ENCODE measurements at regions not wholly inside any gene's neighbourhood (a gene's known extent, or its start where the extent isn't known, plus 50 kb on each side); places are given as distances from the start of the nearest gene placed in this dataset.

GRCh38 chr21:41582298-41582840 lies 74.4 kb upstream of the TMPRSS2 start:
- Histone ChIP-seq H3K9ac (no peak overlapping the region), H4K20me1 (ENCODE audit: insufficient read depth) (no peaks in the 10 kb centered on the region), H3K9me2 (no peaks in the 10 kb centered on the region), H3K9me3 (peaks cover 11% of the 10 kb centered on the region; the same call in 1 of the 2 replicates), H3K4me3 (ENCODE audit: low read depth in 2 of 2, low read length in 1 of 2) (no peak overlapping the region), H3K4me1 (ENCODE audit: control insufficient read depth in 1 of 2, insufficient read depth in 2 of 2, low read depth in 1 of 2, low read length in 1 of 2) (no peaks in the 10 kb centered on the region), H3K4me2 (no peak overlapping the region), H3K79me2 (ENCODE audit: insufficient read depth) (no peaks in the 10 kb centered on the region), H3K27me3 (ENCODE audit: insufficient read depth) (no peaks in the 10 kb centered on the region), H3F3A (replicated peaks; ENCODE audit: insufficient read depth) (no peaks in the 10 kb centered on the region), H3K36me3 (replicated peaks in 1 of 2; ENCODE audit: control insufficient read depth in 1 of 2, insufficient read depth in 2 of 2, low read length in 1 of 2) (no peaks in the 10 kb centered on the region), H2AFZ (ENCODE audit: low read depth) (no peak overlapping the region), H3K27ac (ENCODE audit: low read depth in 2 of 2, low read length in 1 of 2) (no peak overlapping the region)
- WGBS (ENCODE audit: low lambda C conversion rate), result 51% methylated on average over 7 of the region's 7 CpGs
- no peak for TF ChIP-seq TAF1 (IDR thresholded peaks at IDR 0.05; ENCODE audit: borderline replicate concordance, low read depth, low read length)
- no peak for TF ChIP-seq RAD21 (IDR thresholded peaks at IDR 0.05; ENCODE audit: low read length)
- no peak for TF ChIP-seq PBX3 (IDR thresholded peaks at IDR 0.05)
- TF ChIP-seq TEAD4 (IDR thresholded peaks at IDR 0.05; ENCODE audit: borderline replicate concordance, insufficient read depth), result no peak
- TF ChIP-seq ZBTB33 (IDR thresholded peaks at IDR 0.05; ENCODE audit: borderline replicate concordance, low read depth), result no peak
- TF ChIP-seq CHD2 (IDR thresholded peaks at IDR 0.05; ENCODE audit: low read length, partially characterized antibody), result no peak
- TF ChIP-seq ELF1 (IDR thresholded peaks at IDR 0.05), result no peak
- no peak for TF ChIP-seq GABPA (IDR thresholded peaks at IDR 0.05; ENCODE audit: low read depth)
- no peak for TF ChIP-seq NRF1 (IDR thresholded peaks at IDR 0.05; ENCODE audit: low read depth, low read length)
- TF ChIP-seq SMC3 (IDR thresholded peaks at IDR 0.05; ENCODE audit: low read depth, low read length), result no peak
- TF ChIP-seq RXRA (IDR thresholded peaks at IDR 0.05; ENCODE audit: borderline replicate concordance, low read depth), result no peak
- TF ChIP-seq YY1 (IDR thresholded peaks at IDR 0.05; ENCODE audit: low read depth), result no peak
- ChIA-PET CTCF (interaction anchor here (1.1 kb wide), 1 partner anchor 19 kb away, joined by 3 read pairs; no protein-coding TSS in a partner anchor), POLR2A (no interaction called here)
- no peak for DNase-seq

- Histone ChIP-seq H3K4me3 (ENCODE audit: low read depth in 2 of 2, low read length in 1 of 2) (no peak overlapping the region), H3K27ac (ENCODE audit: low read depth in 2 of 2, low read length in 1 of 2) (no peak overlapping the region), H3F3A (replicated peaks; ENCODE audit: insufficient read depth) (no peaks in the 10 kb centered on the region), H3K4me2 (no peak overlapping the region), H3K4me1 (ENCODE audit: control insufficient read depth in 1 of 2, insufficient read depth in 2 of 2, low read depth in 1 of 2, low read length in 1 of 2) (no peaks in the 10 kb centered on the region), H4K20me1 (ENCODE audit: insufficient read depth) (no peaks in the 10 kb centered on the region), H2AFZ (ENCODE audit: low read depth) (no peak overlapping the region), H3K79me2 (ENCODE audit: insufficient read depth) (no peaks in the 10 kb centered on the region), H3K9me3 (peaks cover 14% of the 10 kb centered on the region; the same call in 1 of the 2 replicates), H3K27me3 (ENCODE audit: insufficient read depth) (no peaks in the 10 kb centered on the region), H3K9ac (no peak overlapping the region), H3K9me2 (no peaks in the 10 kb centered on the region), H3K36me3 (replicated peaks in 1 of 2; ENCODE audit: control insufficient read depth in 1 of 2, insufficient read depth in 2 of 2, low read length in 1 of 2) (no peaks in the 10 kb centered on the region)
- CTCF ChIA-PET, result no interaction called here
- POLR2A ChIA-PET, result no interaction called here
- 57% methylated on average over 16 of the region's 16 CpGs for WGBS (ENCODE audit: low lambda C conversion rate)
- no peak for DNase-seq
- no peak for TF ChIP-seq RXRA (IDR thresholded peaks at IDR 0.05; ENCODE audit: borderline replicate concordance, low read depth)
- no peak for TF ChIP-seq TCF12 (IDR thresholded peaks at IDR 0.05)
- no peak for TF ChIP-seq GATA2 (CRISPR knock-in tag; IDR thresholded peaks at IDR 0.05)
- no peak for TF ChIP-seq USF1 (IDR thresholded peaks at IDR 0.05; ENCODE audit: borderline replicate concordance, low read depth)
- TF ChIP-seq SIN3A (IDR thresholded peaks at IDR 0.05; ENCODE audit: borderline replicate concordance, low read depth, low read length), result no peak
- no peak for TF ChIP-seq JUND (IDR thresholded peaks at IDR 0.05)
- TF ChIP-seq TAF1 (IDR thresholded peaks at IDR 0.05; ENCODE audit: borderline replicate concordance, low read depth, low read length), result no peak
- TF ChIP-seq RAD21 (IDR thresholded peaks at IDR 0.05; ENCODE audit: low read length), result no peak
- TF ChIP-seq FOXJ3 (CRISPR knock-in tag; IDR thresholded peaks at IDR 0.05), result no peak
- no peak for TF ChIP-seq MEF2A (IDR thresholded peaks at IDR 0.05; ENCODE audit: borderline replicate concordance, low read depth)
- no peak for TF ChIP-seq SMC3 (IDR thresholded peaks at IDR 0.05; ENCODE audit: low read depth, low read length)
- no peak for TF ChIP-seq EP300 (IDR thresholded peaks at IDR 0.05; ENCODE audit: borderline replicate concordance in 1 of 2, low read depth in 1 of 2, low read length in 1 of 2)
- TF ChIP-seq GABPA (IDR thresholded peaks at IDR 0.05; ENCODE audit: low read depth), result no peak
- TF ChIP-seq USF2 (IDR thresholded peaks at IDR 0.05; ENCODE audit: borderline replicate concordance, low read depth, low read length), result no peak
- no peak for TF ChIP-seq PBX3 (IDR thresholded peaks at IDR 0.05)
- TF ChIP-seq YY1 (IDR thresholded peaks at IDR 0.05; ENCODE audit: low read depth), result no peak
Measured at GRCh38 chr21:41581592-41582228, 73.8 kb upstream of the TMPRSS2 start.

Measured in SK-N-SH (cell line).